HG03066 (cell line): ENCODE measurements at regions not wholly inside any gene's neighbourhood (a gene's known extent, or its start where the extent isn't known, plus 50 kb on each side); places are given as distances from the start of the nearest gene placed in this dataset.
"Not testable (repeated sequence)": the region's sequence is repeated elsewhere in the genome, so short reads cannot be mapped to it uniquely, and the experiment has no call there.

Experiments
- ATAC-seq: cut with Tn5 transposase; IDR thresholded peaks from one replicate; pipeline ENCODE4 v1.9.1; 2021; ENCODE audit warnings: low read depth; ENCODE audit not compliant: unreplicated experiment

GRCh38 chr4:111108153-111108552 lies 485.3 kb upstream of the PITX2 start:
- ATAC-seq: no peak

GRCh38 chr4:111113591-111113990 lies 490.7 kb upstream of the PITX2 start:
- no peak for ATAC-seq

GRCh38 chr4:111115881-111116280 lies 493.0 kb upstream of the PITX2 start:
- no peak for ATAC-seq

GRCh38 chr4:111120191-111120590 lies 497.3 kb upstream of the PITX2 start:
- ATAC-seq: no peak

- ATAC-seq: no peak
These were observed 503.5 kb upstream of the PITX2 start for GRCh38 chr4:111126340-111126739.

GRCh38 chr4:111127841-111128240 lies 505.0 kb upstream of the PITX2 start:
- no peak for ATAC-seq

- no peak for ATAC-seq
These were observed 505.4 kb upstream of the PITX2 start for GRCh38 chr4:111128327-111128726.

GRCh38 chr4:111136438-111136837 lies 513.6 kb upstream of the PITX2 start:
- no peak for ATAC-seq

GRCh38 chr4:111136967-111137366 lies 514.1 kb upstream of the PITX2 start:
- no peak for ATAC-seq

- ATAC-seq: no peak
These were observed 520.6 kb upstream of the PITX2 start for GRCh38 chr4:111143510-111143909.

GRCh38 chr4:111154934-111155333 lies 532.1 kb upstream of the PITX2 start:
- no peak for ATAC-seq

- ATAC-seq: not testable (repeated sequence)
These were observed 541.7 kb upstream of the PITX2 start for GRCh38 chr4:111164556-111164955.

GRCh38 chr4:111174331-111174730 lies 551.5 kb upstream of the PITX2 start:
- ATAC-seq: no peak

GRCh38 chr4:111178231-111178630 lies 555.4 kb upstream of the PITX2 start:
- no peak for ATAC-seq

GRCh38 chr4:111187108-111187507 lies 564.2 kb upstream of the PITX2 start:
- no peak for ATAC-seq

- ATAC-seq: no peak
These were observed 575.6 kb upstream of the PITX2 start for GRCh38 chr4:111198446-111198845.

GRCh38 chr4:111204797-111205196 lies 581.9 kb upstream of the PITX2 start:
- ATAC-seq: no peak

GRCh38 chr4:111208970-111209369 lies 586.1 kb upstream of the PITX2 start:
- ATAC-seq: no peak

GRCh38 chr4:111209706-111210105 lies 586.8 kb upstream of the PITX2 start:
- ATAC-seq: no peak

GRCh38 chr4:111210595-111210994 lies 587.7 kb upstream of the PITX2 start:
- ATAC-seq: no peak

GRCh38 chr4:111213531-111213930 lies 590.7 kb upstream of the PITX2 start:
- no peak for ATAC-seq

- ATAC-seq: no peak
These were observed 591.5 kb upstream of the PITX2 start for GRCh38 chr4:111214371-111214770.

- ATAC-seq: no peak
These were observed 592.9 kb upstream of the PITX2 start for GRCh38 chr4:111215755-111216154.
